IMR-90 (cell line): ENCODE measurements at regions not wholly inside any gene's neighbourhood (a gene's known extent, or its start where the extent isn't known, plus 50 kb on each side); places are given as distances from the start of the nearest gene placed in this dataset.

Experiments
- ATAC-seq: fragments of 200-7000 bp; cut with Tn5 transposase; 2 replicates; pipeline ENCODE4 v1.9.1; 2020; ENCODE audit warnings: low read depth, mild to moderate bottlenecking, moderate library complexity
- BruUV-seq: library from RNA; stranded (reverse); fragments of 400-500 nt; replicated peaks from 2 replicates; lab custom pipeline; 2021; lab: Mats Ljungman, UMichigan
- CTCF ChIA-PET: fragments of 300-600 bp; formaldehyde crosslinking; extraction: SDS; loops from one replicate; lab custom pipeline; 2021; ENCODE audit warnings: antibody characterized with exemption; lab: Yijun Ruan, JAX
- POLR2A ChIA-PET: fragments of 300-600 bp; sonication (Branson Sonifier 250); formaldehyde crosslinking; loops from one replicate; lab custom pipeline; 2022; ENCODE audit warnings: antibody characterized with exemption; ENCODE audit not compliant: unreplicated experiment; lab: Charles Lee
- DNase-seq: peaks from one replicate; pipeline ENCODE4 v3.0.0; 2013
- H2AFZ ChIP-seq: replicated peaks from 2 replicates; pipeline ENCODE3; 2013; ENCODE audit warnings: low read length, mild to moderate bottlenecking; ENCODE audit not compliant: poor library complexity
- H2AK5ac ChIP-seq: 2 replicates; pipeline ENCODE4 v1.6.1; 2013; ENCODE audit warnings: low read depth, low read length, inconsistent platforms
- H2AK9ac ChIP-seq: replicated peaks from 2 replicates; pipeline ENCODE3; 2013; ENCODE audit warnings: mild to moderate bottlenecking, low read depth, low read length, moderate library complexity; ENCODE audit not compliant: poor library complexity
- H2BK120ac ChIP-seq: 2 replicates; pipeline ENCODE4 v1.6.1; 2013; ENCODE audit warnings: low read depth, low read length, inconsistent platforms
- H2BK15ac ChIP-seq: 3 replicates; pipeline ENCODE4 v1.6.1; 2013; ENCODE audit warnings: low read depth, low read length, inconsistent platforms
- H2BK20ac ChIP-seq: 2 replicates; pipeline ENCODE4 v1.6.1; 2013; ENCODE audit warnings: low read depth, mild to moderate bottlenecking, inconsistent platforms, low read length, moderate library complexity
- H2BK5ac ChIP-seq: 2 replicates; pipeline ENCODE4 v1.6.1; 2013; ENCODE audit warnings: mild to moderate bottlenecking, low read depth, low read length, inconsistent platforms; ENCODE audit not compliant: poor library complexity, severe bottlenecking
- H3K14ac ChIP-seq: replicated peaks from 2 replicates; pipeline ENCODE4 v1.6.1; 2013; ENCODE audit warnings: low read depth, low read length, inconsistent platforms
- H3K18ac ChIP-seq: 2 replicates; pipeline ENCODE4 v1.6.1; 2013; ENCODE audit warnings: low read depth, low read length, control low read depth
- H3K23ac ChIP-seq: 2 replicates; pipeline ENCODE4 v1.6.1; 2013; ENCODE audit warnings: low read depth, low read length, inconsistent platforms
- H3K27ac ChIP-seq: 2 replicates; pipeline ENCODE4 v1.5.1; 2013; ENCODE audit warnings: mild to moderate bottlenecking, control low read depth, low read length; ENCODE audit not compliant: insufficient read depth
- H3K27me3 ChIP-seq: 2 replicates; pipeline ENCODE4 v1.6.1; 2013; ENCODE audit warnings: low read length; ENCODE audit not compliant: control insufficient read depth, insufficient read depth
- H3K36me3 ChIP-seq: 2 replicates; pipeline ENCODE4 v1.6.1; 2013; ENCODE audit warnings: low read length, mixed read lengths; ENCODE audit not compliant: control insufficient read depth, insufficient read depth
- H3K4ac ChIP-seq: 2 replicates; pipeline ENCODE4 v1.6.1; 2013; ENCODE audit warnings: low read depth, low read length, inconsistent platforms
- H3K4me1 ChIP-seq: 2 replicates; pipeline ENCODE4 v1.6.1; 2013; ENCODE audit warnings: low read length, mixed read lengths; ENCODE audit not compliant: control insufficient read depth, insufficient read depth
- H3K4me2 ChIP-seq: 2 replicates; pipeline ENCODE4 v1.6.1; 2013; ENCODE audit warnings: low read depth, mild to moderate bottlenecking, control low read depth, low read length, moderate library complexity
- H3K4me3 ChIP-seq: 2 replicates; pipeline ENCODE4 v1.5.1; 2013; ENCODE audit warnings: low read depth, mild to moderate bottlenecking, control low read depth, low read length, moderate library complexity; ENCODE audit not compliant: insufficient read depth
- H3K56ac ChIP-seq: 2 replicates; pipeline ENCODE4 v1.6.1; 2013; ENCODE audit warnings: low read length, inconsistent platforms; ENCODE audit not compliant: insufficient read depth; ENCODE audit errors: extremely low read depth
- H3K79me1 ChIP-seq, 2 experiments: 2 replicates each; pipeline ENCODE4 v1.6.1; 2013; ENCODE audit warnings: low read length in 2 of 2, inconsistent platforms in 1 of 2, low read depth in 1 of 2
- H3K9ac ChIP-seq: 2 replicates; pipeline ENCODE4 v1.6.1; 2013; ENCODE audit warnings: low read depth, low read length, control low read depth
- H3K9me1 ChIP-seq: 2 replicates; pipeline ENCODE4 v1.6.1; 2013; ENCODE audit warnings: low read length, inconsistent platforms; ENCODE audit not compliant: insufficient read depth
- H3K9me3 ChIP-seq: 2 replicates; pipeline ENCODE4 v1.6.1; 2013; ENCODE audit warnings: low read length; ENCODE audit not compliant: control insufficient read depth, insufficient read depth
- H4K20me1 ChIP-seq: 2 replicates; pipeline ENCODE4 v1.6.1; 2013; ENCODE audit warnings: low read length, inconsistent platforms; ENCODE audit not compliant: insufficient read depth
- H4K5ac ChIP-seq: 2 replicates; pipeline ENCODE4 v1.6.1; 2013; ENCODE audit warnings: mild to moderate bottlenecking, low read depth, low read length, control low read depth
- H4K8ac ChIP-seq, 2 experiments: 2 replicates each; pipeline ENCODE4 v1.6.1; 2013; ENCODE audit warnings: low read depth in 2 of 2, low read length in 2 of 2, control low read depth in 1 of 2, inconsistent platforms in 1 of 2
- H4K91ac ChIP-seq: 2 replicates; pipeline ENCODE4 v1.6.1; 2013; ENCODE audit warnings: low read depth, low read length, inconsistent platforms; ENCODE audit not compliant: insufficient read depth
- BHLHE40 ChIP-seq: fragments of 150-350 bp; IDR thresholded peaks from 2 replicates; pipeline ENCODE4 v1.6.1; 2016; ENCODE audit warnings: mild to moderate bottlenecking, low read depth, low read length
- CEBPB ChIP-seq: IDR thresholded peaks from 2 replicates; pipeline ENCODE4 v1.6.1; 2012; ENCODE audit warnings: low read depth, low read length, improper control_type of control experiment
- CTCF ChIP-seq: conservative IDR thresholded peaks from 2 replicates; pipeline ENCODE4 v1.5.1; 2012; ENCODE audit warnings: mild to moderate bottlenecking, low read depth, low read length, improper control_type of control experiment
- ELK1 ChIP-seq: fragments of 150-350 bp; IDR thresholded peaks from 2 replicates; pipeline ENCODE4 v1.6.1; 2016; ENCODE audit warnings: low read depth, mild to moderate bottlenecking, low read length, moderate library complexity, borderline replicate concordance
- FOS ChIP-seq: fragments of 150-350 bp; IDR thresholded peaks from 2 replicates; pipeline ENCODE4 v1.6.1; 2016; ENCODE audit warnings: low read depth, low read length
- MAFK ChIP-seq: IDR thresholded peaks from 2 replicates; pipeline ENCODE4 v1.6.1; 2012; ENCODE audit warnings: low read depth, low read length, improper control_type of control experiment
- MAZ ChIP-seq: IDR thresholded peaks from 2 replicates; pipeline ENCODE4 v1.6.1; 2012; ENCODE audit warnings: low read depth, mild to moderate bottlenecking, low read length, improper control_type of control experiment, moderate library complexity, borderline replicate concordance
- MXI1 ChIP-seq: IDR thresholded peaks from 2 replicates; pipeline ENCODE4 v1.6.1; 2012; ENCODE audit warnings: low read depth, mild to moderate bottlenecking, low read length, moderate library complexity, borderline replicate concordance
- NFE2L2 ChIP-seq: fragments of 150-350 bp; IDR thresholded peaks from 2 replicates; pipeline ENCODE4 v1.6.1; 2016; ENCODE audit warnings: low read depth, mild to moderate bottlenecking, low read length
- POLR2A ChIP-seq: IDR thresholded peaks from 2 replicates; pipeline ENCODE4 v1.6.1; 2012; ENCODE audit warnings: mild to moderate bottlenecking, low read depth, low read length
- RAD21 ChIP-seq: IDR thresholded peaks from 2 replicates; pipeline ENCODE4 v1.6.1; 2012; ENCODE audit warnings: low read length, improper control_type of control experiment
- RCOR1 ChIP-seq: IDR thresholded peaks from 2 replicates; pipeline ENCODE4 v1.6.1; 2012; ENCODE audit warnings: mild to moderate bottlenecking, low read length, improper control_type of control experiment; ENCODE audit not compliant: insufficient replicate concordance
- SMC3 ChIP-seq: fragments of 150-350 bp; IDR thresholded peaks from 2 replicates; pipeline ENCODE4 v1.6.1; 2016; ENCODE audit warnings: low read depth, mild to moderate bottlenecking, antibody characterized with exemption, low read length, moderate library complexity
- WGBS, 2 experiments: methylation state at CpG; one replicate each; pipeline versions ENCODE4 v1.1.5 to v1.1.7; 2013; ENCODE audit warnings: missing lambda C conversion rate in 2 of 2; ENCODE audit not compliant: insufficient read length in 1 of 2; ENCODE audit errors: extremely low coverage in 2 of 2; 5-methylcytosine and 5-hydroxymethylcytosine counted together
- dilution Hi-C: fragments of 300-500 bp; cut with HindIII; formaldehyde crosslinking; loops from one replicate; pipeline ENCODE4 v1.14.3; 2018; ENCODE audit warnings: low sequenced_read_pairs; ENCODE audit not compliant: unreplicated experiment
- in situ Hi-C: fragments of 300-500 bp; cut with MboI; formaldehyde crosslinking; loops from 3 replicates; pipeline ENCODE4 v1.14.3; 2019; ENCODE audit warnings: low sequenced_read_pairs, inconsistent platforms, mixed read lengths
- intact Hi-C: fragments of 100-400 bp; cut with micrococcal nuclease; formaldehyde crosslinking; loops from 2 replicates; pipeline ENCODE4 v1.10.0; 2022
- TF ChIP-seq, protein P1 (sequence below): fragments of 150-350 bp; IDR thresholded peaks from 2 replicates; pipeline ENCODE4 v1.6.1; 2017; ENCODE audit warnings: mild to moderate bottlenecking, antibody characterized with exemption, low read length, low read depth

DNA sequence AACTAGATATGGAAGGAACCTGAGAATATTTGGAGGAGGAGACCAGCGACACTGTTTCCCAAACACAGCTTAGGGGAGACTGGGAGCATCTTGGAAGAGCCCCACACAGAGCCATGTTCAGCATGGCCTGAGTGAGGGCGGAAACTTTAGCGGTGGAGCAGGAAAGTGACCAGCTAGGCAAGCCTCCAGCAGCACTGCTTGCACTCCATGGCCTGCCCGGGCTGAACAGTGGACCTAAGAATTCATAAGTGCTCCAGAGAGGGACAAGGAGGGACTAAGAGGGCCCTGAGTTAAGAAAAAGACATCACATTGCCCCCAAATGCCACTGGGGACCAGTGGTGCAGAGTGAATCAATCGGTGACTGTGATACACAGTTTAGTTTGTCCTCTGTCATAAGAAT is 566.4 kb downstream of the TNS1 start:
- no peak overlapping the region for H2AK5ac ChIP-seq
- peak overlapping the region; percentile 21 to 49 for H4K8ac ChIP-seq
- no peak overlapping the region for H3K4me2 ChIP-seq
- no peaks in the 10 kb centered on the region for H4K20me1 ChIP-seq
- peak overlapping the region; percentile 65; the same call in 1 of the 2 replicates for H4K91ac ChIP-seq
- H3K36me3 ChIP-seq: no peaks in the 10 kb centered on the region
- peak overlapping the region; percentile 54 for H2BK120ac ChIP-seq
- intact Hi-C loops (loop anchor here (5.0 kb wide), 1 partner anchor 739 kb away; the partner anchor contains the start of gene IGFBP5), dilution Hi-C loops (no loop called here), in situ Hi-C loops (no loop called here)
- no peak overlapping the region; the same call in 1 of the 2 replicates for H3K9ac ChIP-seq
- no TSS peak for BruUV-seq
- peak overlapping the region; percentile 89 for H3K18ac ChIP-seq
- CTCF ChIA-PET: no interaction called here
- no peak overlapping the region for H3K23ac ChIP-seq
- TF ChIP-seq RCOR1 (no peak), FOS (no peak), CEBPB (no peak), RAD21 (no peak), MAZ (no peak), SMC3 (no peak), BHLHE40 (no peak), MAFK (no peak), ELK1 (no peak), CTCF (no peak), POLR2A (no peak), NFE2L2 (no peak), MXI1 (no peak)
- TF ChIP-seq, protein P1, sequence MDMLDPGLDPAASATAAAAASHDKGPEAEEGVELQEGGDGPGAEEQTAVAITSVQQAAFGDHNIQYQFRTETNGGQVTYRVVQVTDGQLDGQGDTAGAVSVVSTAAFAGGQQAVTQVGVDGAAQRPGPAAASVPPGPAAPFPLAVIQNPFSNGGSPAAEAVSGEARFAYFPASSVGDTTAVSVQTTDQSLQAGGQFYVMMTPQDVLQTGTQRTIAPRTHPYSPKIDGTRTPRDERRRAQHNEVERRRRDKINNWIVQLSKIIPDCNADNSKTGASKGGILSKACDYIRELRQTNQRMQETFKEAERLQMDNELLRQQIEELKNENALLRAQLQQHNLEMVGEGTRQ: no peak
- no peaks in the 10 kb centered on the region for H3K9me3 ChIP-seq
- peaks cover 25% of the 10 kb centered on the region for H3K4me1 ChIP-seq
- H3K4ac ChIP-seq: peak overlapping the region; percentile 34; the same call in 1 of the 2 replicates
- H3K56ac ChIP-seq: no peak overlapping the region
- DNase-seq (no peak), ATAC-seq (no peak)
- H4K5ac ChIP-seq: peak overlapping the region; percentile 55; the same call in 1 of the 2 replicates
- POLR2A ChIA-PET: no interaction called here
- H2BK15ac ChIP-seq: peak overlapping the region; percentile 59; the same call in 2 of the 3 replicates
- no peaks in the 10 kb centered on the region for H3K27me3 ChIP-seq
- peaks cover 14% of the 10 kb centered on the region; the same call in 1 of the 2 replicates for H3K9me1 ChIP-seq
- H2AFZ ChIP-seq: peak overlapping the region; percentile 60
- H3K79me1 ChIP-seq: no peaks in the 10 kb centered on the region
- H2AK9ac ChIP-seq: no peak overlapping the region
- no peak overlapping the region for H2BK5ac ChIP-seq
- peak overlapping the region; percentile 34; the same call in 1 of the 2 replicates for H3K27ac ChIP-seq
- 100% methylated on average over 1 of the region's 5 CpGs; no CpG with 5 or more reads in 1 of the 2 experiments for WGBS, 2 experiments
- H2BK20ac ChIP-seq: peak overlapping the region; percentile 59
- H3K4me3 ChIP-seq: no peak overlapping the region
- H3K14ac ChIP-seq: peak overlapping the region; percentile 12; the same call in 1 of the 2 replicates
